ENCODE measurements at regions not wholly inside any gene's neighbourhood (a gene's known extent, or its start where the extent isn't known, plus 50 kb on each side); places are given as distances from the start of the nearest gene placed in this dataset.
"Not testable (repeated sequence)": the region's sequence is repeated elsewhere in the genome, so short reads cannot be mapped to it uniquely, and the experiment has no call there.

- H3K4me3 ChIP-seq (ENCODE audit: low read depth, low read length); DNase-seq (ENCODE audit: low read depth): not testable (repeated sequence)
These were observed 81.1 kb downstream of the THSD1 start for GRCh38 chr13:52324831-52325230.

- TF ChIP-seq, protein P1, sequence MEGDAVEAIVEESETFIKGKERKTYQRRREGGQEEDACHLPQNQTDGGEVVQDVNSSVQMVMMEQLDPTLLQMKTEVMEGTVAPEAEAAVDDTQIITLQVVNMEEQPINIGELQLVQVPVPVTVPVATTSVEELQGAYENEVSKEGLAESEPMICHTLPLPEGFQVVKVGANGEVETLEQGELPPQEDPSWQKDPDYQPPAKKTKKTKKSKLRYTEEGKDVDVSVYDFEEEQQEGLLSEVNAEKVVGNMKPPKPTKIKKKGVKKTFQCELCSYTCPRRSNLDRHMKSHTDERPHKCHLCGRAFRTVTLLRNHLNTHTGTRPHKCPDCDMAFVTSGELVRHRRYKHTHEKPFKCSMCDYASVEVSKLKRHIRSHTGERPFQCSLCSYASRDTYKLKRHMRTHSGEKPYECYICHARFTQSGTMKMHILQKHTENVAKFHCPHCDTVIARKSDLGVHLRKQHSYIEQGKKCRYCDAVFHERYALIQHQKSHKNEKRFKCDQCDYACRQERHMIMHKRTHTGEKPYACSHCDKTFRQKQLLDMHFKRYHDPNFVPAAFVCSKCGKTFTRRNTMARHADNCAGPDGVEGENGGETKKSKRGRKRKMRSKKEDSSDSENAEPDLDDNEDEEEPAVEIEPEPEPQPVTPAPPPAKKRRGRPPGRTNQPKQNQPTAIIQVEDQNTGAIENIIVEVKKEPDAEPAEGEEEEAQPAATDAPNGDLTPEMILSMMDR (IDR thresholded peaks at IDR 0.05; ENCODE audit: low read depth, low read length, missing control alignments) = no peak
- H3K4me3 ChIP-seq (ENCODE audit: low read depth, low read length) = no peak overlapping the region
- DNase-seq (ENCODE audit: low read depth) = no peak
These were observed 86.1 kb downstream of the THSD1 start for GRCh38 chr13:52319876-52320275.

GRCh38 chr13:52309833-52310232 lies 96.1 kb downstream of the THSD1 start:
- DNase-seq (ENCODE audit: low read depth) = not testable (repeated sequence)

GRCh38 chr13:52306336-52306735 lies 99.6 kb downstream of the THSD1 start:
- DNase-seq (ENCODE audit: low read depth); H3K4me3 ChIP-seq (ENCODE audit: low read depth, low read length): not testable (repeated sequence)

More at GRCh38 chr13:52309833-52310232, 96.1 kb downstream of the THSD1 start:
- H3K4me3 ChIP-seq (ENCODE audit: low read depth, low read length) = not testable (repeated sequence)

- H3K4me3 ChIP-seq (ENCODE audit: low read depth, low read length); DNase-seq (ENCODE audit: low read depth): not testable (repeated sequence)
These were observed 102.9 kb downstream of the THSD1 start for GRCh38 chr13:52303098-52303497.

DNA sequence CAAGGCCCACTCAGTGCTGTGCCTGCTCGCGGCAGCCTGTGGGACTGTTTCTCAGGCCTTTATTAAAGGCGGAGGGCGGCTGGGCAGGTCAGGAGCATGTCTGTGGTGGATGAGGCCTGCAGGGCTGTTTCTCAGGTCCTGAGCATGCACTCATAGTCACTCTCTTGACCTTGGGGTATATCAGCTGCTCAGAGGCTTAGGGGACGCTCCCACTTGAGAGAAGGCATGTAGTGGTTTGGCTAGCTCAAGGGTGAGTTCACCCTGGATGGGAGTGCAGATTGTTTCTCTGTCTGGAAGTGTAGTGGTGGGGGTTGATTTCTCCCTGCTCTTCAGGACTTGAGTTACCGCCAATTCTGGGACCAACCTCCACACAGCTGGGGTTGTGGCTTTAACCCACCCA lies 103.3 kb downstream of the THSD1 start:
- DNase-seq (ENCODE audit: low read depth); H3K4me3 ChIP-seq (ENCODE audit: low read depth, low read length): not testable (repeated sequence)

GRCh38 chr13:52301810-52302400 lies 104.1 kb downstream of the THSD1 start:
- not testable (repeated sequence) for H3K4me3 ChIP-seq (ENCODE audit: low read depth, low read length); DNase-seq (ENCODE audit: low read depth)

DNA sequence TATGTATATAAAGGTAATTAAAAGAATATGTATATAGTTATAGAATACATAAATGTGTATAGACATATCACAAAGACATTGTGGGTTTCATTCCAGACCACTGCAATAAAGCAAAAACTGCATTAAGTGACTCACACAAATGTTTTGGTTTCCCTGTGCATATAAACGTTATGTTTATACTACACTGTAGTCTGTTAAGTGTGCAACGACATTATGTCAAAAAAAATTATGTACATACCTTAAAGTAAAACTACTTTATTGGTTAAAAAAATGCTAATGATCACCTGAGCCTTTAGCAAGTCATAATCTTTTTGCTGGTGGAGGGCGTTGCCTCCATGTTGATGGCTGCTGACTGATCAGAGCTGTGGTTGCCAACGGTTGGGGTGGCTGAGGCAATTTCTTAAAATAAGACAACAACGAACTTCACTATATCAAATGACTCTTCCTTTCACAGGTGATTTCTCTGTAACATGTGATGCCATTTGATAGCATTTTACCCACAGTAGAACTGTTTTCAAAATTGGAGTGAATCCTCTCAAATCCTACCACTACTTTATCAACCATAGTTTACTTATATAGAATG lies 107.8 kb downstream of the THSD1 start:
- not testable (repeated sequence) for DNase-seq (ENCODE audit: low read depth); H3K4me3 ChIP-seq (ENCODE audit: low read depth, low read length)

GRCh38 chr13:52288891-52289290 lies 117.1 kb downstream of the THSD1 start:
- DNase-seq (ENCODE audit: low read depth) = not testable (repeated sequence)

GRCh38 chr13:52281387-52281786 lies 122.0 kb upstream of the NEK3 start:
- DNase-seq (ENCODE audit: low read depth); H3K4me3 ChIP-seq (ENCODE audit: low read depth, low read length): not testable (repeated sequence)

More at GRCh38 chr13:52288891-52289290, 117.1 kb downstream of the THSD1 start:
- not testable (repeated sequence) for H3K4me3 ChIP-seq (ENCODE audit: low read depth, low read length)

GRCh38 chr13:52279408-52279807 lies 120.0 kb upstream of the NEK3 start:
- not testable (repeated sequence) for H3K4me3 ChIP-seq (ENCODE audit: low read depth, low read length); DNase-seq (ENCODE audit: low read depth)

- not testable (repeated sequence) for DNase-seq (ENCODE audit: low read depth); H3K4me3 ChIP-seq (ENCODE audit: low read depth, low read length)
These were observed 94.9 kb upstream of the NEK3 start for GRCh38 chr13:52254299-52254698.

DNA sequence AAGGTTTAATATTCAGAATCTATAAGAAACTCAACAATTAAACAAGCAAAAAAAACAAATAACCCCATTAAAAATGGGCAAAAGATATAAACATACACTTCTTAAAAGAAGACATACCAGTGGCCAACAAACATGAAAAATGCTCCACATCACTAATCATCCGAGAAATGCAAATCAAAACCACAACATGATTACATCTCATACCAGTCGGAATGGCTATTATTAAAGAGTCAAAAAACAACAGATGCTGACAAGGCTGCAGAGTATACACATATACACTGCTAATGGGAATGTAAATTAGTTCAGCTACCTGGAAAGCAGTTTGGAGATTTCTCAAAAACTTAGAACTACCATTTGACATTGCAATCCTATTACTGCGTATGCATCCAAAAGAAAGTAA lies 81.4 kb upstream of the NEK3 start:
- H3K4me3 ChIP-seq (ENCODE audit: low read depth, low read length); DNase-seq (ENCODE audit: low read depth): not testable (repeated sequence)

- TF ChIP-seq, protein P1 (IDR thresholded peaks at IDR 0.05; ENCODE audit: low read depth, low read length, missing control alignments) = peak; percentile 44
- not testable (repeated sequence) for H3K4me3 ChIP-seq (ENCODE audit: low read depth, low read length); DNase-seq (ENCODE audit: low read depth)
These were observed 76.7 kb upstream of the NEK3 start for GRCh38 chr13:52235900-52236595.

- DNase-seq (ENCODE audit: low read depth); H3K4me3 ChIP-seq (ENCODE audit: low read depth, low read length): not testable (repeated sequence)
These were observed 75.5 kb upstream of the NEK3 start for GRCh38 chr13:52234928-52235327.

DNA sequence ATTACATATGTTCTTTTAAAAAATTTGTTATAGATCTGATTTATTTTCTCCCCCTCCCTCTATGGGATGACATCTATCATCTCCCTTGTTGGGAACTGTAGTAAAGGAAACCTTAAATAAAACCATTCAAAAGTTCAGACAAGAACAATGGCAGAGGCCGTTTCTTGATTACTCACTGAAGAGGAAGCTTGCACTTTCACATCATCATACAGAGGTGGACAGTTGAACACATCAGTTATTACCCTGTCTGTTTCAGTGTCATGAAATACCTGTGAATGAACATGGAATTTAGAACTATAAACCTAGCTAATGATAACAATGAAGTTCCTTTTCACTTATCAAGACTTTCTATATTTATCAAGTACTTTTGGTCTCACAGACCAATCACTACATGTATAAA lies 63.7 kb upstream of the NEK3 start:
- DNase-seq (ENCODE audit: low read depth); H3K4me3 ChIP-seq (ENCODE audit: low read depth, low read length): not testable (repeated sequence)

DNA sequence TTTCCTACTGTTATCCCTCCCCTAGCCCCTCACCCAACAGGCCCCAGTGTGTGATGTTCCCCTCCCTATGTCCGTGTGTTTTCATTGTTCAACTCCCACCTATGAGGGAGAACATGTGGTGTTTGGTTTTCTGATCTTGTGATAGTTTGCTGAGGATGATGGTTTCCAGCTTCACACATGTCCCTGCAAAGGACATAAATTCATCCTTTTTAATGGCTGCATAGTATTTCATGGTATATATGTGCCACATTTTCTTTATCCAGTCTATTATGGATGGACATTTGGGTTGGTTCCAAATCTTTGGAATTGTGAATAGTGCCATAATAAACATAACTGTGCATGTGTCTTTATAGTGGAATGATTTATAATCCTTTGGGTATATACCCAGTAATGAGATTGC lies 54.5 kb upstream of the NEK3 start:
- DNase-seq (ENCODE audit: low read depth) = not testable (repeated sequence)

More for the DNA sequence above, 54.5 kb upstream of the NEK3 start:
- not testable (repeated sequence) for H3K4me3 ChIP-seq (ENCODE audit: low read depth, low read length)

Data from GM12864 (cell line).